NT2/D1 (cell line): ENCODE measurements at regions not wholly inside any gene's neighbourhood (a gene's known extent, or its start where the extent isn't known, plus 50 kb on each side); places are given as distances from the start of the nearest gene placed in this dataset.

Experiments used
- SUZ12 ChIP-seq: IDR thresholded peaks from 2 replicates; pipeline ENCODE4 v1.6.1; 2011; ENCODE audit not compliant: insufficient read length, insufficient read depth; ENCODE audit errors: extremely low read depth
- YY1 ChIP-seq: IDR thresholded peaks from 2 replicates; pipeline ENCODE4 v1.6.1; 2011; ENCODE audit not compliant: insufficient read length, insufficient read depth
- ZNF274 ChIP-seq: IDR thresholded peaks from 2 replicates; pipeline ENCODE4 v1.6.1; 2011; ENCODE audit warnings: mild to moderate bottlenecking, low read depth, low read length

GRCh38 chr10:128373071-128373749, 247.0 kb upstream of the MKI67 start:
- TF ChIP-seq YY1, result no peak
- no peak for TF ChIP-seq SUZ12
- no peak for TF ChIP-seq ZNF274
